H9 (cell line): ENCODE measurements at regions not wholly inside any gene's neighbourhood (a gene's known extent, or its start where the extent isn't known, plus 50 kb on each side); places are given as distances from the start of the nearest gene placed in this dataset.
A peak's percentile ranks its signal among the peaks of the same experiment; 100 is the strongest.

Experiments used
- DNase-seq: peaks from one replicate; pipeline ENCODE4 v3.0.0-alpha.2; 2017
- H2AFZ ChIP-seq: one replicate; pipeline ENCODE4 v1.6.1; 2013; ENCODE audit warnings: mild to moderate bottlenecking, low read length, control low read depth, moderate library complexity
- H2AK5ac ChIP-seq: 2 replicates; pipeline ENCODE4 v1.6.1; 2013; ENCODE audit warnings: low read length, control low read depth, mixed read lengths; ENCODE audit not compliant: insufficient read length
- H2BK120ac ChIP-seq: one replicate; pipeline ENCODE4 v1.6.1; 2013; ENCODE audit warnings: low read depth, mild to moderate bottlenecking, low read length, control low read depth, inconsistent platforms; ENCODE audit not compliant: poor library complexity, severe bottlenecking
- H2BK12ac ChIP-seq: 2 replicates; pipeline ENCODE4 v1.6.1; 2013; ENCODE audit warnings: low read length, control low read depth, mixed read lengths, low read depth; ENCODE audit not compliant: insufficient read length
- H2BK15ac ChIP-seq: 2 replicates; pipeline ENCODE4 v1.6.1; 2013; ENCODE audit warnings: low read depth, low read length, control low read depth
- H2BK20ac ChIP-seq: one replicate; pipeline ENCODE4 v1.6.1; 2013; ENCODE audit warnings: low read depth, mild to moderate bottlenecking, low read length, control low read depth, inconsistent platforms; ENCODE audit not compliant: poor library complexity, severe bottlenecking
- H2BK5ac ChIP-seq: 2 replicates; pipeline ENCODE4 v1.6.1; 2013; ENCODE audit warnings: low read length, control low read depth, mixed read lengths; ENCODE audit not compliant: insufficient read length
- H3K14ac ChIP-seq: 2 replicates; pipeline ENCODE4 v1.6.1; 2013; ENCODE audit warnings: low read length, control low read depth; ENCODE audit not compliant: insufficient read depth
- H3K18ac ChIP-seq: 2 replicates; pipeline ENCODE4 v1.6.1; 2013; ENCODE audit warnings: low read depth, mild to moderate bottlenecking, mixed read lengths, low read length, control low read depth; ENCODE audit not compliant: insufficient read length
- H3K23ac ChIP-seq: 2 replicates; pipeline ENCODE4 v1.6.1; 2013; ENCODE audit warnings: low read length, control low read depth, mixed read lengths, low read depth; ENCODE audit not compliant: insufficient read length
- H3K23me2 ChIP-seq: 2 replicates; pipeline ENCODE4 v1.6.1; 2013; ENCODE audit warnings: low read depth, mild to moderate bottlenecking, mixed read lengths, low read length, control low read depth; ENCODE audit not compliant: insufficient read length, poor library complexity, severe bottlenecking
- H3K27ac ChIP-seq: 2 replicates; pipeline ENCODE4 v1.5.1; 2013; ENCODE audit warnings: low read length, control low read depth, mixed read lengths, low read depth; ENCODE audit not compliant: insufficient read length
- H3K27me3 ChIP-seq: 2 replicates; pipeline ENCODE4 v1.6.1; 2013; ENCODE audit warnings: low read length, control low read depth, inconsistent platforms; ENCODE audit not compliant: insufficient read depth
- H3K4ac ChIP-seq: 2 replicates; pipeline ENCODE4 v1.6.1; 2013; ENCODE audit warnings: low read depth, mild to moderate bottlenecking, control low read depth, inconsistent platforms, low read length, moderate library complexity
- H3K4me1 ChIP-seq: 2 replicates; pipeline ENCODE4 v1.6.1; 2013; ENCODE audit warnings: low read length, control low read depth, inconsistent platforms; ENCODE audit not compliant: insufficient read depth
- H3K4me2 ChIP-seq: 2 replicates; pipeline ENCODE4 v1.6.1; 2013; ENCODE audit warnings: low read length, control low read depth, mixed read lengths; ENCODE audit not compliant: insufficient read length, insufficient read depth
- H3K56ac ChIP-seq: 2 replicates; pipeline ENCODE4 v1.6.1; 2013; ENCODE audit warnings: low read depth, mild to moderate bottlenecking, mixed read lengths, low read length, control low read depth; ENCODE audit not compliant: insufficient read length
- H3K79me1 ChIP-seq: 2 replicates; pipeline ENCODE4 v1.6.1; 2013; ENCODE audit warnings: low read depth, mild to moderate bottlenecking, moderate library complexity, low read length, control low read depth, inconsistent platforms; ENCODE audit not compliant: insufficient read depth, poor library complexity, severe bottlenecking
- H3K79me2 ChIP-seq: 2 replicates; pipeline ENCODE4 v1.6.1; 2013; ENCODE audit warnings: low read length, control low read depth, inconsistent platforms; ENCODE audit not compliant: insufficient read depth
- H3K9ac ChIP-seq: 2 replicates; pipeline ENCODE4 v1.6.1; 2013; ENCODE audit warnings: low read length, control low read depth, mixed read lengths; ENCODE audit not compliant: insufficient read length; ENCODE audit errors: extremely low read depth
- H3K9me3 ChIP-seq: one replicate; pipeline ENCODE4 v1.6.1; 2013; ENCODE audit warnings: low read depth, low read length, inconsistent platforms; ENCODE audit not compliant: control insufficient read depth
- H3T11ph ChIP-seq: one replicate; pipeline ENCODE4 v1.6.1; 2013; ENCODE audit warnings: mild to moderate bottlenecking, low read length, control low read depth, inconsistent platforms
- H4K20me1 ChIP-seq: one replicate; pipeline ENCODE4 v1.6.1; 2013; ENCODE audit not compliant: control insufficient read depth, insufficient read length, insufficient read depth
- H4K5ac ChIP-seq: 2 replicates; pipeline ENCODE4 v1.6.1; 2013; ENCODE audit warnings: low read depth, mild to moderate bottlenecking, mixed read lengths, low read length, control low read depth; ENCODE audit not compliant: insufficient read length
- H4K8ac ChIP-seq: replicated peaks from 2 replicates; pipeline ENCODE4 v1.6.1; 2013; ENCODE audit warnings: low read length, control low read depth, mixed read lengths, low read depth; ENCODE audit not compliant: insufficient read length
- H4K91ac ChIP-seq: 2 replicates; pipeline ENCODE4 v1.6.1; 2013; ENCODE audit warnings: low read depth, mild to moderate bottlenecking, moderate library complexity, mixed read lengths, low read length, control low read depth; ENCODE audit not compliant: insufficient read length
- H3K27ac Mint-ChIP-seq, 3 experiments: 2 replicates in 2 of 3; 3 replicates in 1 of 3; pipeline ENCODE4 v1.8.0; 2020 to 2021; ENCODE audit warnings: mixed read lengths in 3 of 3, mild to moderate bottlenecking in 1 of 3, moderate library complexity in 1 of 3
- H3K27me3 Mint-ChIP-seq: 2 replicates; pipeline ENCODE4 v1.8.0; 2021; ENCODE audit warnings: low read depth, mild to moderate bottlenecking, moderate library complexity, mixed read lengths
- H3K36me3 Mint-ChIP-seq, 3 experiments: 2 replicates in 2 of 3; 3 replicates in 1 of 3; pipeline ENCODE4 v1.8.0; 2020 to 2021; ENCODE audit warnings: low read depth in 3 of 3, mixed read lengths in 3 of 3; ENCODE audit not compliant: insufficient read depth in 1 of 3
- H3K4me1 Mint-ChIP-seq, 2 experiments: 2 replicates each; pipeline ENCODE4 v1.8.0; 2020; ENCODE audit warnings: mixed read lengths in 2 of 2
- H3K4me3 Mint-ChIP-seq, 2 experiments: 2 replicates in 1 of 2; 3 replicates in 1 of 2; pipeline ENCODE4 v1.8.0; 2020 to 2021; ENCODE audit warnings: mild to moderate bottlenecking in 2 of 2, mixed read lengths in 2 of 2, moderate library complexity in 1 of 2
- H3K9me3 Mint-ChIP-seq, 2 experiments: 2 replicates in 1 of 2; 3 replicates in 1 of 2; pipeline ENCODE4 v1.8.0; 2020; ENCODE audit warnings: mild to moderate bottlenecking in 2 of 2, mixed read lengths in 2 of 2, moderate library complexity in 1 of 2
- CTCF ChIP-seq: fragments of 200-600 bp; sonication (generic); conservative IDR thresholded peaks from 3 replicates; pipeline ENCODE4 v1.8.0; 2021; ENCODE audit warnings: antibody characterized with exemption, mild to moderate bottlenecking
- WGBS: extraction: QIAGEN DNeasy Blood & Tissue Kit; methylation state at CpG from one replicate; pipeline ENCODE4 v1.1.7; 2013; ENCODE audit warnings: missing lambda C conversion rate, low lambda C conversion rate, mixed read lengths; ENCODE audit not compliant: insufficient read length; ENCODE audit errors: extremely low coverage; 5-methylcytosine and 5-hydroxymethylcytosine counted together

GRCh38 chr5:172506251-172506650 is 51.9 kb upstream of the SH3PXD2B start:
- no peak overlapping the region for H2AFZ ChIP-seq
- Mint-ChIP-seq H3K27me3 (peaks cover 40% of the 10 kb centered on the region), H3K27ac (no peak overlapping the region; a peak in 1 of 7 replicates), H3K36me3 (no peaks in the 10 kb centered on the region), H3K4me1 (peaks cover 5 to 21% of the 10 kb centered on the region in 2 experiments), H3K4me3 (no peak overlapping the region), H3K9me3 (peaks cover 4 to 7% of the 10 kb centered on the region in 2 experiments; a peak in 3 of 5 replicates)
- no peak overlapping the region for H3T11ph ChIP-seq
- no peak overlapping the region for H3K9ac ChIP-seq
- WGBS, result no CpG with 5 or more reads among the region's 7 CpGs
- H2BK120ac ChIP-seq, result no peak overlapping the region
- H3K14ac ChIP-seq, result no peak overlapping the region
- no peaks in the 10 kb centered on the region for H3K79me2 ChIP-seq
- no peak overlapping the region for H2BK20ac ChIP-seq
- H3K79me1 ChIP-seq, result no peaks in the 10 kb centered on the region
- no peak overlapping the region for H2BK15ac ChIP-seq
- H4K5ac ChIP-seq, result no peak overlapping the region
- H3K18ac ChIP-seq, result no peak overlapping the region
- H3K27ac ChIP-seq, result no peak overlapping the region
- no peak overlapping the region for H3K56ac ChIP-seq
- no peak overlapping the region for H3K23ac ChIP-seq
- H4K20me1 ChIP-seq, result no peaks in the 10 kb centered on the region
- no peak overlapping the region for H3K4me2 ChIP-seq
- no peak overlapping the region for H2AK5ac ChIP-seq
- no peak overlapping the region for H3K4ac ChIP-seq
- no peak overlapping the region for H2BK12ac ChIP-seq
- no peaks in the 10 kb centered on the region for H3K27me3 ChIP-seq
- no peak for TF ChIP-seq CTCF
- DNase-seq, result peak; percentile 11
- H4K8ac ChIP-seq, result no peak overlapping the region
- H2BK5ac ChIP-seq, result no peak overlapping the region
- no peak overlapping the region for H4K91ac ChIP-seq
- H3K23me2 ChIP-seq, result no peaks in the 10 kb centered on the region
- H3K4me1 ChIP-seq, result no peaks in the 10 kb centered on the region
- H3K9me3 ChIP-seq, result no peaks in the 10 kb centered on the region
